ENCODE measurements at regions not wholly inside any gene's neighbourhood (a gene's known extent, or its start where the extent isn't known, plus 50 kb on each side); places are given as distances from the start of the nearest gene placed in this dataset.

GRCh38 chr9:130766021-130766926 is 68.8 kb upstream of the ABL1 start (continued):
- TF ChIP-seq, protein P1, sequence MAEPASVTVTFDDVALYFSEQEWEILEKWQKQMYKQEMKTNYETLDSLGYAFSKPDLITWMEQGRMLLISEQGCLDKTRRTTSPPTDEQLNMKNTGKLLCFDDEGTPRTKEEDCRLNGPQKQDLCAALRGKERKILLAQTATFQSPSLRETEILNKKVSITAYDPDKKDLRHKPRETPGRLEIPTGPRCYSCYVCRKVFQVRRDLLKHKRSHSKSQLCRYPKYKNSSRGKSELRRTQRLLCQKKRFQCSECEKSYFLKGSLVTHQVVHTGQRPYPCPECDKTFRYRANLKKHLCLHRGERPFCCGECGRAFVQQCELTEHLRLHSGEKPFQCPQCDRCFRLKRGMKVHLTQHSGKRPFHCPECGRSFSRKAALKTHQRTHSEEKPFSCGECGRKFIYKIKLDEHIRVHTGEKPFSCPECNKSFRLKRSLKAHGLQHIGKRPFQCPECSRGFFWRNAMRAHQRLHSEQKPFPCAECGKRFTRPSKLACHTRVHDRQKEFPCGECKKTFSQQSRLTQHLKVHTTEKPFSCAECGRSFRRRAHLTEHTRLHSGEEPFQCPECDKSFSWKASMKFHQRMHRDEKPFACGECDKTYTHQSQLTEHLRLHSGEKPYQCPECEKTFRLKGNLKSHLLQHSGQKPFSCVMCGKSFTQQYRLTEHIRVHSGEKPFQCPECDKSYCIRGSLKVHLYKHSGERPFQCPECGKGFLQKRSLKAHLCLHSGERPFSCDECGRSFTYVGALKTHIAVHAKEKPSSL (CRISPR knock-in tag; conservative IDR thresholded peaks at IDR 0.05): no peak
- TF ChIP-seq FOXP1 (CRISPR knock-in tag; IDR thresholded peaks at IDR 0.05; ENCODE audit: borderline replicate concordance) (no peak), NFE2L1 (CRISPR knock-in tag; IDR thresholded peaks at IDR 0.05) (no peak), ZNF219 (CRISPR knock-in tag; IDR thresholded peaks at IDR 0.05; ENCODE audit: borderline replicate concordance) (no peak), HMGA2 (CRISPR knock-in tag; IDR thresholded peaks at IDR 0.05) (no peak), NFYB (CRISPR knock-in tag; conservative IDR thresholded peaks at IDR 0.05; ENCODE audit: low read depth) (no peak), ZBTB21 (CRISPR knock-in tag; IDR thresholded peaks at IDR 0.05; ENCODE audit: borderline replicate concordance) (no peak)
- TF ChIP-seq, protein P2, sequence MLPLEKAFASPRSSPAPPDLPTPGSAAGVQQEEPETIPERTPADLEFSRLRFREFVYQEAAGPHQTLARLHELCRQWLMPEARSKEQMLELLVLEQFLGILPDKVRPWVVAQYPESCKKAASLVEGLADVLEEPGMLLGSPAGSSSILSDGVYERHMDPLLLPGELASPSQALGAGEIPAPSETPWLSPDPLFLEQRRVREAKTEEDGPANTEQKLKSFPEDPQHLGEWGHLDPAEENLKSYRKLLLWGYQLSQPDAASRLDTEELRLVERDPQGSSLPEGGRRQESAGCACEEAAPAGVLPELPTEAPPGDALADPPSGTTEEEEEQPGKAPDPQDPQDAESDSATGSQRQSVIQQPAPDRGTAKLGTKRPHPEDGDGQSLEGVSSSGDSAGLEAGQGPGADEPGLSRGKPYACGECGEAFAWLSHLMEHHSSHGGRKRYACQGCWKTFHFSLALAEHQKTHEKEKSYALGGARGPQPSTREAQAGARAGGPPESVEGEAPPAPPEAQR (CRISPR knock-in tag; IDR thresholded peaks at IDR 0.05): no peak
- TF ChIP-seq, protein P3, sequence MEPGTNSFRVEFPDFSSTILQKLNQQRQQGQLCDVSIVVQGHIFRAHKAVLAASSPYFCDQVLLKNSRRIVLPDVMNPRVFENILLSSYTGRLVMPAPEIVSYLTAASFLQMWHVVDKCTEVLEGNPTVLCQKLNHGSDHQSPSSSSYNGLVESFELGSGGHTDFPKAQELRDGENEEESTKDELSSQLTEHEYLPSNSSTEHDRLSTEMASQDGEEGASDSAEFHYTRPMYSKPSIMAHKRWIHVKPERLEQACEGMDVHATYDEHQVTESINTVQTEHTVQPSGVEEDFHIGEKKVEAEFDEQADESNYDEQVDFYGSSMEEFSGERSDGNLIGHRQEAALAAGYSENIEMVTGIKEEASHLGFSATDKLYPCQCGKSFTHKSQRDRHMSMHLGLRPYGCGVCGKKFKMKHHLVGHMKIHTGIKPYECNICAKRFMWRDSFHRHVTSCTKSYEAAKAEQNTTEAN (CRISPR knock-in tag; IDR thresholded peaks at IDR 0.05): no peak
- TF ChIP-seq, protein P4, sequence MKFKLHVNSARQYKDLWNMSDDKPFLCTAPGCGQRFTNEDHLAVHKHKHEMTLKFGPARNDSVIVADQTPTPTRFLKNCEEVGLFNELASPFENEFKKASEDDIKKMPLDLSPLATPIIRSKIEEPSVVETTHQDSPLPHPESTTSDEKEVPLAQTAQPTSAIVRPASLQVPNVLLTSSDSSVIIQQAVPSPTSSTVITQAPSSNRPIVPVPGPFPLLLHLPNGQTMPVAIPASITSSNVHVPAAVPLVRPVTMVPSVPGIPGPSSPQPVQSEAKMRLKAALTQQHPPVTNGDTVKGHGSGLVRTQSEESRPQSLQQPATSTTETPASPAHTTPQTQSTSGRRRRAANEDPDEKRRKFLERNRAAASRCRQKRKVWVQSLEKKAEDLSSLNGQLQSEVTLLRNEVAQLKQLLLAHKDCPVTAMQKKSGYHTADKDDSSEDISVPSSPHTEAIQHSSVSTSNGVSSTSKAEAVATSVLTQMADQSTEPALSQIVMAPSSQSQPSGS (CRISPR knock-in tag; IDR thresholded peaks at IDR 0.05; ENCODE audit: borderline replicate concordance, low read depth): no peak
- TF ChIP-seq, protein P5, sequence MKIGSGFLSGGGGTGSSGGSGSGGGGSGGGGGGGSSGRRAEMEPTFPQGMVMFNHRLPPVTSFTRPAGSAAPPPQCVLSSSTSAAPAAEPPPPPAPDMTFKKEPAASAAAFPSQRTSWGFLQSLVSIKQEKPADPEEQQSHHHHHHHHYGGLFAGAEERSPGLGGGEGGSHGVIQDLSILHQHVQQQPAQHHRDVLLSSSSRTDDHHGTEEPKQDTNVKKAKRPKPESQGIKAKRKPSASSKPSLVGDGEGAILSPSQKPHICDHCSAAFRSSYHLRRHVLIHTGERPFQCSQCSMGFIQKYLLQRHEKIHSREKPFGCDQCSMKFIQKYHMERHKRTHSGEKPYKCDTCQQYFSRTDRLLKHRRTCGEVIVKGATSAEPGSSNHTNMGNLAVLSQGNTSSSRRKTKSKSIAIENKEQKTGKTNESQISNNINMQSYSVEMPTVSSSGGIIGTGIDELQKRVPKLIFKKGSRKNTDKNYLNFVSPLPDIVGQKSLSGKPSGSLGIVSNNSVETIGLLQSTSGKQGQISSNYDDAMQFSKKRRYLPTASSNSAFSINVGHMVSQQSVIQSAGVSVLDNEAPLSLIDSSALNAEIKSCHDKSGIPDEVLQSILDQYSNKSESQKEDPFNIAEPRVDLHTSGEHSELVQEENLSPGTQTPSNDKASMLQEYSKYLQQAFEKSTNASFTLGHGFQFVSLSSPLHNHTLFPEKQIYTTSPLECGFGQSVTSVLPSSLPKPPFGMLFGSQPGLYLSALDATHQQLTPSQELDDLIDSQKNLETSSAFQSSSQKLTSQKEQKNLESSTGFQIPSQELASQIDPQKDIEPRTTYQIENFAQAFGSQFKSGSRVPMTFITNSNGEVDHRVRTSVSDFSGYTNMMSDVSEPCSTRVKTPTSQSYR (CRISPR knock-in tag; IDR thresholded peaks at IDR 0.05): no peak

- Mint-ChIP-seq H3K27ac (peak overlapping the region; percentile 55), H3K27me3 (ENCODE audit: low read depth) (no peaks in the 10 kb centered on the region), H3K36me3 (no peaks in the 10 kb centered on the region), H3K9me3 (no peaks in the 10 kb centered on the region), H3K4me3 (no peak overlapping the region), H3K4me1 (peaks cover 51% of the 10 kb centered on the region)
- ATAC-seq: no peak
- no peak for DNase-seq (ENCODE audit: low spot score)
- TF ChIP-seq CBFB (CRISPR knock-in tag; IDR thresholded peaks at IDR 0.05; ENCODE audit: low read depth) (no peak), TEAD4 (CRISPR knock-in tag; IDR thresholded peaks at IDR 0.05) (no peak)
- TF ChIP-seq, protein P6, sequence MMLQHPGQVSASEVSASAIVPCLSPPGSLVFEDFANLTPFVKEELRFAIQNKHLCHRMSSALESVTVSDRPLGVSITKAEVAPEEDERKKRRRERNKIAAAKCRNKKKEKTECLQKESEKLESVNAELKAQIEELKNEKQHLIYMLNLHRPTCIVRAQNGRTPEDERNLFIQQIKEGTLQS (CRISPR knock-in tag; conservative IDR thresholded peaks at IDR 0.05): no peak
- CTCF ChIA-PET: interaction anchor here (1.0 to 4.5 kb wide), 7 partner anchors 11 to 232 kb away, joined by 3 to 44 read pairs (median 4); partner anchors contain the start of gene EXOSC2
- POLR2A ChIA-PET: interaction anchor here (0.7 kb wide), 1 partner anchor 11 kb away, joined by 4 read pairs; no protein-coding TSS in a partner anchor
Observed at GRCh38 chr9:130766927-130767307, 68.1 kb upstream of the ABL1 start.

Data from WTC11 (cell line).